PC-9 (cell line): ENCODE measurements at regions not wholly inside any gene's neighbourhood (a gene's known extent, or its start where the extent isn't known, plus 50 kb on each side); places are given as distances from the start of the nearest gene placed in this dataset.

Experiments used
- BruUV-seq: library from RNA; stranded (reverse); fragments of 400-500 nt; replicated peaks from 2 replicates; lab custom pipeline; 2021; lab: Mats Ljungman, UMichigan
- CTCF ChIA-PET: fragments of 300-600 bp; sonication (Branson Sonifier 250); formaldehyde crosslinking; loops from one replicate; lab custom pipeline; 2022; ENCODE audit warnings: antibody characterized with exemption; lab: Charles Lee
- POLR2A ChIA-PET: fragments of 300-600 bp; sonication (Branson Sonifier 250); formaldehyde crosslinking; loops from one replicate; lab custom pipeline; 2022; ENCODE audit warnings: antibody characterized with exemption; ENCODE audit not compliant: unreplicated experiment; lab: Charles Lee
- DNase-seq, 2 experiments: peaks; one replicate each; pipeline versions ENCODE4 v3.0.0 to v3.0.0-alpha.2; 2015 to 2022; ENCODE audit warnings: mixed read lengths in 1 of 2
- H2AFZ ChIP-seq: fragments of 200-600 bp; sonication (generic); 2 replicates; pipeline ENCODE4 v1.8.1; 2017; ENCODE audit warnings: antibody characterized with exemption
- H3F3A ChIP-seq: fragments of 200-600 bp; sonication (generic); 2 replicates; pipeline ENCODE4 v1.8.1; 2017; ENCODE audit warnings: antibody characterized with exemption, mild to moderate bottlenecking, low read depth; ENCODE audit not compliant: insufficient read depth
- H3K27ac ChIP-seq: fragments of 200-600 bp; sonication (generic); 2 replicates; pipeline ENCODE4 v1.6.1; 2016; ENCODE audit warnings: mixed run types
- H3K27me3 ChIP-seq: fragments of 200-600 bp; sonication (generic); 2 replicates; pipeline ENCODE4 v1.6.1; 2016; ENCODE audit warnings: low read depth, mixed run types; ENCODE audit not compliant: insufficient read depth
- H3K36me3 ChIP-seq: fragments of 200-600 bp; sonication (generic); 2 replicates; pipeline ENCODE4 v1.6.1; 2016; ENCODE audit warnings: low read depth, mixed run types
- H3K4me1 ChIP-seq: fragments of 200-600 bp; sonication (generic); replicated peaks from 2 replicates; pipeline ENCODE4 v1.6.1; 2016; ENCODE audit warnings: mixed run types; ENCODE audit not compliant: insufficient read depth
- H3K4me2 ChIP-seq: fragments of 200-600 bp; sonication (generic); 2 replicates; pipeline ENCODE4 v1.6.1; 2017; ENCODE audit warnings: mixed run types
- H3K4me3 ChIP-seq: fragments of 200-600 bp; sonication (generic); 2 replicates; pipeline ENCODE4 v1.6.1; 2016; ENCODE audit warnings: mixed run types
- H3K79me2 ChIP-seq: fragments of 200-600 bp; sonication (generic); 2 replicates; pipeline ENCODE4 v1.6.1; 2017; ENCODE audit warnings: low read depth, mixed run types
- H3K9me2 ChIP-seq: fragments of 200-600 bp; sonication (generic); 2 replicates; pipeline ENCODE4 v1.8.1; 2017; ENCODE audit warnings: mild to moderate bottlenecking; ENCODE audit not compliant: insufficient read depth
- H3K9me3 ChIP-seq: fragments of 200-600 bp; sonication (generic); 2 replicates; pipeline ENCODE4 v1.8.1; 2016; ENCODE audit warnings: low read depth; ENCODE audit not compliant: insufficient read depth
- H4K20me1 ChIP-seq: fragments of 200-600 bp; sonication (generic); 2 replicates; pipeline ENCODE4 v1.8.1; 2017; ENCODE audit not compliant: insufficient read depth
- EZH2 ChIP-seq: fragments of 200-600 bp; sonication (generic); IDR thresholded peaks from 2 replicates; pipeline ENCODE4 v1.8.0; 2017; ENCODE audit warnings: antibody characterized with exemption, low read depth
- intact Hi-C: fragments of 100-400 bp; cut with micrococcal nuclease; formaldehyde crosslinking; loops from one replicate; pipeline ENCODE4 v1.10.0; 2022; ENCODE audit not compliant: unreplicated experiment
- TF ChIP-seq, protein P1 (sequence below): fragments of 200-600 bp; sonication (generic); conservative IDR thresholded peaks from 2 replicates; pipeline ENCODE4 v1.6.1; 2017; ENCODE audit warnings: mixed run types, antibody characterized with exemption, mild to moderate bottlenecking, moderate library complexity

DNA sequence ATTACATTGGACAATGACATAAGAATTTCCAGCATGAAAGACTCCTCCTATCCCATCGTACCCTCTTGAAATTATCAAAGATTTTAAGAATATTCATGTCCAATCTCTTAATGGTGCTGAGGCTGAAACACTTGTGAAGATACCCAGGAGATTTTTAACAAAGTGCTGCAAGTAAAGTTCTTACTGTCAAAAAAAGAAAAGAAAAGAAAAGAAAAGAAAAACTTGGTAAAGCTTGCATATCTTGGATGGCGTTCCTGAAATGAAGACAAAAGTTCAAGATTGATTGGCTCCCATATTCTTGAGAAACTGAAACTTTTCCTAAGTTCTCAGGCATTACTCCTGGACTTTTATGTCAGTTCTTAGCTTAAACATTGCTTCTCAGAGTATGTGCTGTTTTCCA lies 1010.5 kb upstream of the PIK3C3 start:
- POLR2A ChIA-PET: no interaction called here
- H4K20me1 ChIP-seq: no peaks in the 10 kb centered on the region
- no peaks in the 10 kb centered on the region for H3K4me1 ChIP-seq
- H3K36me3 ChIP-seq: no peaks in the 10 kb centered on the region
- BruUV-seq: no TSS peak
- H3K27ac ChIP-seq: no peak overlapping the region
- H3K79me2 ChIP-seq: no peaks in the 10 kb centered on the region
- no peaks in the 10 kb centered on the region for H3K9me2 ChIP-seq
- CTCF ChIA-PET: no interaction called here
- no peak overlapping the region for H3K4me2 ChIP-seq
- no peaks in the 10 kb centered on the region for H3K9me3 ChIP-seq
- no peak overlapping the region for H3K4me3 ChIP-seq
- intact Hi-C loops: no loop called here
- no peaks in the 10 kb centered on the region for H3K27me3 ChIP-seq
- no peaks in the 10 kb centered on the region for H3F3A ChIP-seq
- TF ChIP-seq, protein P1, sequence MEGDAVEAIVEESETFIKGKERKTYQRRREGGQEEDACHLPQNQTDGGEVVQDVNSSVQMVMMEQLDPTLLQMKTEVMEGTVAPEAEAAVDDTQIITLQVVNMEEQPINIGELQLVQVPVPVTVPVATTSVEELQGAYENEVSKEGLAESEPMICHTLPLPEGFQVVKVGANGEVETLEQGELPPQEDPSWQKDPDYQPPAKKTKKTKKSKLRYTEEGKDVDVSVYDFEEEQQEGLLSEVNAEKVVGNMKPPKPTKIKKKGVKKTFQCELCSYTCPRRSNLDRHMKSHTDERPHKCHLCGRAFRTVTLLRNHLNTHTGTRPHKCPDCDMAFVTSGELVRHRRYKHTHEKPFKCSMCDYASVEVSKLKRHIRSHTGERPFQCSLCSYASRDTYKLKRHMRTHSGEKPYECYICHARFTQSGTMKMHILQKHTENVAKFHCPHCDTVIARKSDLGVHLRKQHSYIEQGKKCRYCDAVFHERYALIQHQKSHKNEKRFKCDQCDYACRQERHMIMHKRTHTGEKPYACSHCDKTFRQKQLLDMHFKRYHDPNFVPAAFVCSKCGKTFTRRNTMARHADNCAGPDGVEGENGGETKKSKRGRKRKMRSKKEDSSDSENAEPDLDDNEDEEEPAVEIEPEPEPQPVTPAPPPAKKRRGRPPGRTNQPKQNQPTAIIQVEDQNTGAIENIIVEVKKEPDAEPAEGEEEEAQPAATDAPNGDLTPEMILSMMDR: no peak
- no peak for TF ChIP-seq EZH2
- no peak overlapping the region; the same call in 1 of the 2 replicates for H2AFZ ChIP-seq
- DNase-seq: no peak

DNA sequence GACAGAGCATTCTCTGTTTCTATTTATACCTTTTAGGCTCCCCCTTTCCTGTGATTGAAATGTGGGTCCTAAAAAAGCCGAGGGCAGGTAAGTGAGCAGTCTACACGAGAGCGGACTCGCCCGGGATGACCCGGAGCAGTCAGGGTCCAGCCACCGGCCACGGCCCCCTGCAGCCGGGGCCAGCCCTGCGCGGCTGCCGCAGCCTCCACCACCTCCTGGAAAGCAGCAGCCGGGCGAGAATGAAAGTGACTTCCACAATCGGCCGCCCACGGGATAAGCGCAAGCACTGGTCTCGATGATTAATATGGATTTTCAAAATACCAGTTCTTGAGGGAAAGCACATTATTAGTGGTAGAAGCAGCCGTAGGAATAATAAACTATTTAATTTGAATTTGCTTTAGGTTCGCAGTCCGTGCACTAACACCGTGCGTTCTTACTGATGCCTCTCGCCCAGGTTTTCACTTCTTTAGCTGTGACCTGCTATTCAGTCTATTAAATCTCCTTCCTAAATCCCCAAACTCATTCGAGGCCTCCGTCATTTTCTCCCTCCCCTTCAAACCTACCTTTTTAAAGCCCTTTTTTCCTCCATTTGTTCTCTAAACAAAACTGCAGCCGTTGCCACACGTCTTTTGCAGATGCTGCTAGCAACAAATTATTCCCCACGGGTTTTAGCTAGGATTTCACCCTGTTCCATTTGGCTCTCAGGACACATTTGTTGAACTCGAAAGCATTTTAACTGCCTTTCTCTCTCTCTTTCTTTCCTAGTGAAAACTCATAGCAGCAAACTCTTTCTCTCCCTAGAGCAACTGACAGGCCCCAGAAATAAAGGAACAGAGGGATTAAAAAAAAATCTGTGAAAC lies 1015.1 kb upstream of the PIK3C3 start:
- no peaks in the 10 kb centered on the region for H4K20me1 ChIP-seq
- H3K79me2 ChIP-seq: no peaks in the 10 kb centered on the region
- intact Hi-C loops: loop anchor here (5.0 kb wide), 1 partner anchor 807 kb away; no protein-coding TSS in a partner anchor
- no peaks in the 10 kb centered on the region for H3K9me2 ChIP-seq
- no peak for TF ChIP-seq EZH2
- TF ChIP-seq, protein P1: no peak
- H3K4me3 ChIP-seq: no peak overlapping the region
- POLR2A ChIA-PET: no interaction called here
- no peak overlapping the region for H3K4me2 ChIP-seq
- H3K36me3 ChIP-seq: no peaks in the 10 kb centered on the region
- CTCF ChIA-PET: interaction anchor here (0.6 kb wide), 1 partner anchor 12 kb away, joined by 3 read pairs; no protein-coding TSS in a partner anchor
- DNase-seq: no peak
- H3K27me3 ChIP-seq: no peaks in the 10 kb centered on the region
- no peak overlapping the region; the same call in 1 of the 2 replicates for H2AFZ ChIP-seq
- no peaks in the 10 kb centered on the region for H3K9me3 ChIP-seq
- no peaks in the 10 kb centered on the region for H3F3A ChIP-seq
- no peaks in the 10 kb centered on the region for H3K4me1 ChIP-seq
- no peak overlapping the region for H3K27ac ChIP-seq
- no TSS peak for BruUV-seq

DNA sequence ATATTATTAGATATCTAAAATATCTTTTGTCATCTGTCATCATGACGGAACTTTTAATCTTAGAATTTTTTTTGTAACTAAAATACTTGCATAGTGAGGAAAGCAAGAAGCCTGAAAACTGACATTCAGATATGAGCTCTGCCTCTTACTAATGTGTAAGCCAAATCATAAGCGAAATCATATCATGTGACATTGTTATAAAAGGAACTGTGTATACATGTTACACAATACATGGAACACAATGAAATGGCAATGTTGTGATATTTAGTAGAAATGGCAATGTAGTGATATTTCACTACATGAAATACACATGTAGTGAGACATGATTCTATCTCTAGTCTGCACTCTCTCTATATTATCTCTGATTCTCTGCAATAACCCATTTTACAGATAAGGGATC lies 1016.4 kb upstream of the PIK3C3 start:
- H3K27ac ChIP-seq: no peak overlapping the region
- H3K4me1 ChIP-seq: no peaks in the 10 kb centered on the region
- intact Hi-C loops: loop anchor here (5.0 kb wide), 1 partner anchor 809 kb away; no protein-coding TSS in a partner anchor
- no peaks in the 10 kb centered on the region for H3K9me2 ChIP-seq
- H3K79me2 ChIP-seq: no peaks in the 10 kb centered on the region
- ChIA-PET CTCF (no interaction called here), POLR2A (no interaction called here)
- no peak overlapping the region for H3K4me2 ChIP-seq
- DNase-seq: no peak
- no peaks in the 10 kb centered on the region for H3K36me3 ChIP-seq
- no peak for TF ChIP-seq EZH2
- TF ChIP-seq, protein P1: no peak
- H3F3A ChIP-seq: no peaks in the 10 kb centered on the region
- no peak overlapping the region for H2AFZ ChIP-seq
- H3K9me3 ChIP-seq: no peaks in the 10 kb centered on the region
- H3K4me3 ChIP-seq: no peak overlapping the region
- no peaks in the 10 kb centered on the region for H3K27me3 ChIP-seq
- BruUV-seq: no TSS peak
- no peaks in the 10 kb centered on the region for H4K20me1 ChIP-seq
